HG03039 (cell line): ENCODE measurements at regions not wholly inside any gene's neighbourhood (a gene's known extent, or its start where the extent isn't known, plus 50 kb on each side); places are given as distances from the start of the nearest gene placed in this dataset.
A peak's percentile ranks its signal among the peaks of the same experiment; 100 is the strongest.

Experiments used
- ATAC-seq: cut with Tn5 transposase; IDR thresholded peaks from one replicate; pipeline ENCODE4 v1.9.1; 2021; ENCODE audit warnings: mild to moderate bottlenecking, moderate library complexity; ENCODE audit not compliant: unreplicated experiment

- ATAC-seq: no peak
These were observed 89.7 kb upstream of the GRM7 start for GRCh38 chr3:6771171-6771570.

DNA sequence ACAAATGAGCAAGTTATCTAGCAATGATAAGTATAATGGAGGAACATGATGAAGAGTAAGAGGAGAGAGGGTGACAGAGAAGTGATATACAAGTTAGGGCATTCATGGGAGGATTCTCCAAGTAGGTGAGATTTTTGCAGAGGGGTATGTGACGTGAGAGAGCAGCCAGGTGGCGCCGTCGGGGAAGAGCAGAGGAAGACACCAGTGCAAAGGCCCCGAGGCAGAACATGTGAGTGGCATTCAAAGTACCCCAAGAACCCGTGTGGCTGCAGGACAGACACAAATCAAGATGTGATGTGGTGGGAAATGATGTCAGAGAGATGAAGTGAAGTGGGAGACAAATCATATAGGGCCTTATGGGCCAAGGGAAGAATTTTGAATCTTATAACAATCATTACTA is 81.8 kb upstream of the GRM7 start:
- no peak for ATAC-seq

- no peak for ATAC-seq
These were observed 79.8 kb upstream of the GRM7 start for GRCh38 chr3:6781092-6781491.

DNA sequence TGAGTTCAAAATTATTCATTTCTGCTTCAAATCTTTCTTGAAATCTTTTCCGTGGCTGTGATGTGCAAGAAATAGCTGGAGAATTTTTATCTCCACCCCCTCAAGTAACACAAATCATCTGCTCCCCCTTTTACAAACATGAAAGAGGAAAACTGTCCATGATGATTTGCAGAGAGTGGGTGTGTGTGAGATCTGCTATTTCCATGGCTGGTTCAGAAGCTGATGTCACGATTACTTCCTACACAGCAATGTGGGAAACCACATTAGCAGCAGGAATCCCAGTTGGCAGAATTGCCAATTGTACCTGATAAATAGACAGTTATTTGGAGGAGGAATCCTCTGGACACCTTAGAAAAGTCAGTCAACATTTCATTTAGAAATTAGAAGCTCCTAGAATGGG is 75.2 kb upstream of the GRM7 start:
- no peak for ATAC-seq

DNA sequence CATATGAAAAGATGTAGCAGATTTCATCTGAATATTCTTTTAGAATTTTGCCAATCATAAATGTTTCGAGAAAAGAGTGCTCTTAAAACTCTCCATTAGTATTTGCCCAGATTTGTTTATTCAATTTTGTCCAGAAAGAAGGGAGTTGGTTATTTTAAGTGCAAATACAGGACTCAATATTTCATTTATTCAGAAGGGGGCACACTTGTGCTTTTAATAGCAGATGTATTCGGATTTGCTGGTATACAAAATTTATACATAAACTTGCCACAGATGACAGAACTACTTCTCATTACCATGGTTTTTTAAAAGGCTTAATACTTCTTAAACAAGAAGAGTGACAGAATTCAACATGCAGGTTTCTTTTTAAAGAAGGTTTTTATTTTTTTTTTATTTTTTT is 69.8 kb upstream of the GRM7 start:
- no peak for ATAC-seq

GRCh38 chr3:6799264-6799915 is 61.5 kb upstream of the GRM7 start:
- ATAC-seq: peak; percentile 70

DNA sequence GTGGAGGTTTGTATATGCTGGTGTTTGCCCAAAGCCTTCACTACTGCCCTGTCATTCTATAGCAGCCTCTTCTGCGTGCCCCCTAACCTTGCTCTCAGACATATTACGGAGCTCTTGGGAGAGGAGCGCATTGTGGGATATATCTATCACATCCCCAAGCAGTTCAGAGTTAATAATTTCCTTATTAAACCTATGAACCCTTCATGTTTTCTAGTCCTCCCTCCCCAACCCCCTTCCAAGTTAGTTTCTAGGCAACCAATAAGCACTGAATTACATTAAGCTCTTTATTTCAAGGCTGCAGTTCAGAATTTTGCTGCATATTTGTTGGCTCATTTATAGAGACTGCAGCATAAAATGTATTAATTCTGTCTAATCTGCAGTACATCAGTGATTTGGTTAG is 57.3 kb upstream of the GRM7 start:
- ATAC-seq: no peak

- no peak for ATAC-seq
These were observed 55.7 kb upstream of the GRM7 start for GRCh38 chr3:6805236-6805635.

DNA sequence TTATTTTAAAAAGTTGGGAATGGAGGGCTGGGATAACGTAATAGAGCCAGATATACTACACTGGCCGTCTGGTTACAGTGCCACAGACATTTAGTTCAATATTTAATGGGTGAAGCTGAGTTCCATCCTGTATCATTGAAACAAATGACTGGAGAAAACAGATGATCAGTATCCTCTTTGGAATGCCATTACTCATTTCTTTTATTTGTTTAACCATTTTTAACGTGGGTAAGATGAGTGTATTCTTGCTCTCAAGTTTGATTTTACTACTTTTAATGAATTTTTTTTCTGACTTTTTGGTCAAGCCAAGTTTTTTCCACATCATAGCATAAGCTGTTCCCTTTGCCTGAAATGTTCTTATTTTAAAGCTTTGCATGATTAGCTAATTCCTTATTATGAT is 53.9 kb upstream of the GRM7 start:
- ATAC-seq: no peak

- no peak for ATAC-seq
These were observed 52.8 kb upstream of the GRM7 start for GRCh38 chr3:6807967-6808588.

DNA sequence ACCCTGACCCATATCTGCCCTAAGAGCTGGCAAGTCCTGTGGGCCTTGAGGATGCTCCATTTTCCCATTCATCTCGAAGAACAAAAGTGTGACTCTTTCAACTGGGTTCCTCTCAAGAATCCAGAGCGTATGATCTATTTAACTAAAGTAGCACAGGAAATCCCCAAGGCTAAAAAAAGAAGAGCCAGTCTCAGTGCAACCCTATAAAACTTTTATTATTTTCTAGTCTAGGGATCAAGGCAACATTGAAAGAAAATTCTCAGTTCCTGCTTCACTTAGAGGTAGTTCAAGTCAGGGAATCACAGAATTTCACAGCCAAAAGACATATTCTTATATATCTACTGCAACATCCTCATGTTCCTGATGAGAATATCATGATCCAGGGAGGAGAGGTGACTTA is 51.6 kb upstream of the GRM7 start:
- no peak for ATAC-seq
